Thoracic aorta (tissue), 2 donors: ENCODE measurements at regions not wholly inside any gene's neighbourhood (a gene's known extent, or its start where the extent isn't known, plus 50 kb on each side); places are given as distances from the start of the nearest gene placed in this dataset.

Experiments
- ATAC-seq: fragments of 150-250 bp; one replicate; pipeline ENCODE4 v1.8.0; 2017; ENCODE audit warnings: low read depth; ENCODE audit not compliant: insufficient number of reproducible peaks, low FRiP score
- DNase-seq: peaks from one replicate; pipeline ENCODE4 v3.0.0-alpha.2; 2020; ENCODE audit warnings: low spot score
- H3K27ac ChIP-seq, 2 donors: fragments of 200-600 bp; sonication (generic); 1 replicate in 1 of 2; 2 replicates in 1 of 2; pipeline ENCODE4 v1.5.1; 2016; ENCODE audit warnings: mild to moderate bottlenecking in 2 of 2, moderate library complexity in 2 of 2
- H3K27me3 ChIP-seq: fragments of 200-600 bp; sonication (generic); replicated peaks from 2 replicates; pipeline ENCODE4 v1.6.0; 2016; ENCODE audit warnings: mild to moderate bottlenecking; ENCODE audit not compliant: insufficient read depth
- H3K36me3 ChIP-seq: fragments of 200-600 bp; sonication (generic); one replicate; pipeline ENCODE4 v1.5.1; 2016
- H3K4me1 ChIP-seq, 2 donors: fragments of 200-600 bp; sonication (generic); 1 replicate in 1 of 2; 2 replicates in 1 of 2; pipeline versions ENCODE4 v1.5.1 to v1.6.0; 2016; ENCODE audit warnings: low read depth in 2 of 2, mild to moderate bottlenecking in 1 of 2; ENCODE audit not compliant: control insufficient read depth in 1 of 2
- H3K4me3 ChIP-seq: fragments of 200-600 bp; sonication (generic); 2 replicates; pipeline ENCODE4 v1.5.1; 2016; ENCODE audit warnings: mild to moderate bottlenecking
- H3K9me3 ChIP-seq: fragments of 200-600 bp; sonication (generic); 2 replicates; pipeline ENCODE4 v1.5.1; 2016
- CTCF ChIP-seq: fragments of 200-600 bp; sonication (generic); IDR thresholded peaks from one replicate; pipeline ENCODE4 v1.5.1; 2019; ENCODE audit warnings: antibody characterized with exemption

GRCh38 chr14:51478175-51478621, 173.5 kb upstream of the FRMD6 start:
- Histone ChIP-seq H3K9me3 (no peaks in the 10 kb centered on the region), H3K4me3 (no peak overlapping the region), H3K36me3 (no peaks in the 10 kb centered on the region), H3K27me3 (no peaks in the 10 kb centered on the region), H3K4me1 (no peaks in the 10 kb centered on the region), H3K27ac (no peak overlapping the region)
- no peak for ATAC-seq
- no peak for TF ChIP-seq CTCF
- no peak for DNase-seq

DNA sequence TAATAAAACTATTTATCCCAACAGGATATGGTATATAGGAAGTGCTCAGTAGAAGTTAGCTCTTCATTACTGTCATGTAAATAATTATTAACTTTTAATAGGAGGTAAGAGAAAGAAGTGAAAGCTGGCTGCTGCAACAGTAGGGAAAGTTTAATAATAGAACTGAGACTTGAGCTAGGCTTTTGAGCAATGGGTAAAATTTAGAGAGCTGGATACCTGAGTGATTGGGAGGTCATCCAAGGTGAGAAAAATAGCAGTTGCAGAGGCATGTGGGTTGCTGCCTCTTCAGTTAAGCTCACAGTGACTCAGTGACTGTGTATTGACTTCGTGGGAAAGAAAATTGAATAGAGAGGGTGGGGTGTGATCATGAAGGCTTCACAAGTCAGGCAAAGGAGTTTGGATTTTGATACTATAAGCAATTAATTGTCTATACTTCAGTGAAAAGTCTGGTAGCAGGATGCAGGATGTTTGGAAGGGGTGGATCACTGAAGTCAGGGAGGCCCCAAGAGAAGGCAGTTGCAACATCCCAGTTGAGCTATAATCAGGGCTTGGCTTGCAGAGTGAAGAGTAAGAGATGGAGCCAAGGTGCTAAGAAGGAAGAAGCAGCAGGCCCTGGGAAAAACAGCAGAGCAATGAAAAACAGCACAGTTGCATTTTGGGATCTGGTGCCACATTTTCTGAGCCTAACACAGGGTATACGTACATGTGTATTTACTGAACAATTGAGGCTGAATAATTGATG, 172.0 kb upstream of the FRMD6 start:
- no peak for TF ChIP-seq CTCF
- Histone ChIP-seq H3K4me1 (no peaks in the 10 kb centered on the region), H3K27me3 (no peaks in the 10 kb centered on the region), H3K27ac (no peak overlapping the region), H3K4me3 (no peak overlapping the region), H3K36me3 (no peaks in the 10 kb centered on the region), H3K9me3 (no peaks in the 10 kb centered on the region)
- DNase-seq (no peak), ATAC-seq (no peak)

DNA sequence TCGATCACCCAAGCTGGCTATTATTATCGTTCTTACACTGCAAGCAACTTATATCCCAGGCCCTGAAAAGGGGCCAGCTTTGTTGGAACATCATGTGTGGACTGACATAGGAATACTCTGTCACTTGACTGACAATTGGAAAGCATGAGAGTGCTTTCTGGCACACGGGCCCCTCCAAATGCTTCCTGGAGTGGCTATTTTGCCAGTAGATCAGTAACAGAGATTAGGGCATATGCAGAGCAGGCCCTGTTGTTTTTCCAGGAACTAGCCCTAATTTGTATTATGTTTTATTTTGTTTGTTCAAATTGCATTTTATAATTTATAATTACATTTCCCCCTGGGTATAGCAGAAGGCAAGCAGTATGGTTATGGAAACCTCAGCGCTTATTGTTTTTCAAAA, 170.1 kb upstream of the FRMD6 start:
- Histone ChIP-seq H3K9me3 (no peaks in the 10 kb centered on the region), H3K4me1 (no peaks in the 10 kb centered on the region), H3K36me3 (no peaks in the 10 kb centered on the region), H3K4me3 (no peak overlapping the region), H3K27ac (no peak overlapping the region), H3K27me3 (no peaks in the 10 kb centered on the region)
- no peak for DNase-seq
- no peak for ATAC-seq
- no peak for TF ChIP-seq CTCF

- DNase-seq: no peak
- no peaks in the 10 kb centered on the region for H3K4me1 ChIP-seq
- H3K27ac ChIP-seq: no peak overlapping the region
- H3K9me3 ChIP-seq: no peaks in the 10 kb centered on the region
- no peak for ATAC-seq
- no peak overlapping the region for H3K4me3 ChIP-seq
- no peak for TF ChIP-seq CTCF
- no peaks in the 10 kb centered on the region for H3K27me3 ChIP-seq
- H3K36me3 ChIP-seq: no peaks in the 10 kb centered on the region
Observed at GRCh38 chr14:51482102-51482501, 169.6 kb upstream of the FRMD6 start.

- no peaks in the 10 kb centered on the region for H3K36me3 ChIP-seq
- no peak overlapping the region for H3K27ac ChIP-seq
- H3K9me3 ChIP-seq: no peaks in the 10 kb centered on the region
- no peak overlapping the region for H3K4me3 ChIP-seq
- H3K27me3 ChIP-seq: no peaks in the 10 kb centered on the region
- no peaks in the 10 kb centered on the region for H3K4me1 ChIP-seq
- no peak for ATAC-seq
- TF ChIP-seq CTCF: no peak
- no peak for DNase-seq
Observed at GRCh38 chr14:51484485-51484884, 167.2 kb upstream of the FRMD6 start.
